Endothelial cell of umbilical vein (primary cell): ENCODE measurements at regions not wholly inside any gene's neighbourhood (a gene's known extent, or its start where the extent isn't known, plus 50 kb on each side); places are given as distances from the start of the nearest gene placed in this dataset.

Experiments
- BruUV-seq: library from RNA; stranded (reverse); fragments of 400-500 nt; replicated peaks from 2 replicates; lab custom pipeline; 2021; lab: Mats Ljungman, UMichigan
- CTCF ChIA-PET: fragments of 300-600, 350-600 bp; sonication (Branson Sonifier 250); formaldehyde crosslinking; loops from one replicate; lab custom pipeline; 2021; ENCODE audit warnings: antibody characterized with exemption, inconsistent platforms; lab: Charles Lee
- POLR2A ChIA-PET: fragments of 300-600, 350-600 bp; sonication (Branson Sonifier 250); formaldehyde crosslinking; loops from one replicate; lab custom pipeline; 2021; ENCODE audit warnings: antibody characterized with exemption, inconsistent platforms; lab: Charles Lee
- DNase-seq: peaks from one replicate; pipeline ENCODE4 v3.0.0-alpha.2; 2011; ENCODE audit warnings: low read depth, low spot score
- FAIRE-seq: peaks from 2 replicates; lab custom pipeline; 2011; peaks lifted over from hg19 to GRCh38; lab: Jason Lieb, UNC
- H2AFZ ChIP-seq: 2 replicates; pipeline ENCODE4 v1.6.0; 2012; ENCODE audit warnings: low read depth, low read length, control low read depth, inconsistent platforms
- H3K27ac ChIP-seq: 2 replicates; pipeline ENCODE4 v1.5.1; 2011; ENCODE audit warnings: low read depth, mild to moderate bottlenecking, control low read depth, low read length, moderate library complexity; ENCODE audit not compliant: insufficient read depth
- H3K27me3 ChIP-seq, 2 experiments: 2 replicates each; pipeline versions ENCODE4 v1.6.0 to v1.6.1; 2011; ENCODE audit warnings: low read length in 2 of 2, mixed read lengths in 1 of 2; ENCODE audit not compliant: control insufficient read depth in 2 of 2, insufficient read depth in 2 of 2
- H3K36me3 ChIP-seq, 2 experiments: 2 replicates in 1 of 2; 3 replicates in 1 of 2; pipeline ENCODE4 v1.5.1; 2011; ENCODE audit warnings: low read length in 2 of 2, mild to moderate bottlenecking in 1 of 2, moderate library complexity in 1 of 2; ENCODE audit not compliant: control insufficient read depth in 2 of 2, insufficient read depth in 2 of 2; ENCODE audit errors: extremely low read depth in 1 of 2
- H3K4me1 ChIP-seq: 3 replicates; pipeline ENCODE4 v1.5.1; 2011; ENCODE audit warnings: mild to moderate bottlenecking, low read length; ENCODE audit not compliant: control insufficient read depth, insufficient read depth; ENCODE audit errors: extremely low read depth
- H3K4me2 ChIP-seq: 2 replicates; pipeline ENCODE4 v1.6.1; 2011; ENCODE audit warnings: low read length, control low read depth, mixed read lengths; ENCODE audit not compliant: insufficient read depth
- H3K4me3 ChIP-seq, 3 experiments: fragments of 200-600 bp in 1 of 3; sonication (generic), shearing (Covaris generic) in 1 of 3; replicated peaks in 1 of 3; 2 replicates each; pipeline ENCODE4 v1.5.1; 2011 to 2016; ENCODE audit warnings: control low read depth in 3 of 3, low read length in 3 of 3, mild to moderate bottlenecking in 2 of 3, inconsistent platforms in 1 of 3, low read depth in 1 of 3, moderate library complexity in 1 of 3; ENCODE audit not compliant: insufficient read depth in 1 of 3
- H3K79me2 ChIP-seq: 2 replicates; pipeline ENCODE4 v1.6.0; 2012; ENCODE audit warnings: low read length, inconsistent platforms; ENCODE audit not compliant: control insufficient read depth, insufficient read depth
- H3K9ac ChIP-seq: replicated peaks from 2 replicates; pipeline ENCODE3; 2011; ENCODE audit warnings: low read length, control low read depth; ENCODE audit not compliant: insufficient read depth; ENCODE audit errors: extremely low read depth
- H3K9me1 ChIP-seq: replicated peaks from 3 replicates; pipeline ENCODE4 v1.6.0; 2011; ENCODE audit warnings: mild to moderate bottlenecking, low read length; ENCODE audit not compliant: control insufficient read depth, insufficient read depth; ENCODE audit errors: extremely low read depth
- H3K9me3 ChIP-seq: replicated peaks from 2 replicates; pipeline ENCODE4 v1.5.1; 2012; ENCODE audit warnings: low read length, inconsistent platforms; ENCODE audit not compliant: control insufficient read depth, insufficient read depth
- H4K20me1 ChIP-seq: replicated peaks from 2 replicates; pipeline ENCODE3; 2011; ENCODE audit warnings: mild to moderate bottlenecking, low read length; ENCODE audit not compliant: control insufficient read depth, insufficient read depth; ENCODE audit errors: extremely low read depth
- CTCF ChIP-seq, 2 donors: IDR thresholded peaks; 1 replicate in 1 of 2; 2 replicates in 1 of 2; pipeline ENCODE4 v1.5.1; 2011; ENCODE audit warnings: low read length in 2 of 2, mild to moderate bottlenecking in 2 of 2, moderate library complexity in 2 of 2, control low read depth in 1 of 2, inconsistent platforms in 1 of 2, low read depth in 1 of 2; ENCODE audit not compliant: insufficient read depth in 1 of 2; ENCODE audit errors: extremely low read depth in 1 of 2
- EZH2 ChIP-seq: IDR thresholded peaks from 2 replicates; pipeline ENCODE4 v1.6.1; 2012; ENCODE audit warnings: borderline replicate concordance, low read depth, mild to moderate bottlenecking, moderate library complexity, low read length, inconsistent platforms; ENCODE audit not compliant: severe bottlenecking
- FOS ChIP-seq: IDR thresholded peaks from 2 replicates; pipeline ENCODE4 v1.6.1; 2011; ENCODE audit warnings: mild to moderate bottlenecking, low read length, moderate library complexity, borderline replicate concordance; ENCODE audit not compliant: insufficient read depth
- GATA2 ChIP-seq: IDR thresholded peaks from 2 replicates; pipeline ENCODE4 v1.7.0; 2011; ENCODE audit warnings: low read depth, mild to moderate bottlenecking, moderate library complexity, mixed read lengths, low read length; ENCODE audit not compliant: insufficient read length, insufficient read depth
- JUN ChIP-seq: IDR thresholded peaks from 2 replicates; pipeline ENCODE4 v1.6.1; 2011; ENCODE audit warnings: borderline replicate concordance, low read depth; ENCODE audit not compliant: insufficient read length, insufficient read depth
- MAX ChIP-seq: IDR thresholded peaks from 2 replicates; pipeline ENCODE4 v1.6.1; 2011; ENCODE audit not compliant: insufficient read depth, insufficient read length
- MYC ChIP-seq: IDR thresholded peaks from one replicate; pipeline ENCODE4 v1.6.1; 2011; ENCODE audit warnings: mild to moderate bottlenecking, low read depth, low read length
- POLR2A ChIP-seq: IDR thresholded peaks from 2 replicates; pipeline ENCODE4 v1.6.1; 2012; ENCODE audit warnings: low read depth, mild to moderate bottlenecking, control low read depth, low read length
- POLR2AphosphoS5 ChIP-seq: IDR thresholded peaks from 2 replicates; pipeline ENCODE4 v1.6.1; 2012; ENCODE audit warnings: low read depth, mild to moderate bottlenecking, control low read depth, low read length, moderate library complexity; ENCODE audit not compliant: insufficient read depth
- dilution Hi-C: fragments of 300-500 bp; cut with MboI; formaldehyde crosslinking; loops from one replicate; pipeline ENCODE4 v1.15.0; 2019; ENCODE audit warnings: low sequenced_read_pairs; ENCODE audit not compliant: extremely low pct_ligation_motif_present
- intact Hi-C: fragments of 100-400 bp; cut with micrococcal nuclease; formaldehyde crosslinking; loops from one replicate; pipeline ENCODE4 v1.10.0; 2022

- H3K27me3 ChIP-seq, result peaks cover 7 to 21% of the 10 kb centered on the region in 2 experiments
- dilution Hi-C loops (no loop called here), intact Hi-C loops (no loop called here)
- H4K20me1 ChIP-seq, result no peaks in the 10 kb centered on the region
- no peaks in the 10 kb centered on the region for H3K9me3 ChIP-seq
- H3K27ac ChIP-seq, result no peak overlapping the region
- no peaks in the 10 kb centered on the region for H3K36me3 ChIP-seq
- ChIA-PET CTCF (interaction anchor here (1.2 kb wide), 1 partner anchor 531 kb away, joined by 9 read pairs; no protein-coding TSS in a partner anchor), POLR2A (no interaction called here)
- H2AFZ ChIP-seq, result no peak overlapping the region
- no peaks in the 10 kb centered on the region for H3K9me1 ChIP-seq
- H3K4me2 ChIP-seq, result no peak overlapping the region
- H3K9ac ChIP-seq, result no peak overlapping the region
- FAIRE-seq (no peak), DNase-seq (peak; percentile 5)
- no peaks in the 10 kb centered on the region for H3K4me1 ChIP-seq
- TF ChIP-seq POLR2AphosphoS5, result no peak
- TF ChIP-seq MYC, result no peak
- no peak for TF ChIP-seq MAX
- no peak for TF ChIP-seq EZH2
- TF ChIP-seq POLR2A, result no peak
- TF ChIP-seq GATA2, result no peak
- H3K4me3 ChIP-seq, result no peak overlapping the region
- no peaks in the 10 kb centered on the region for H3K79me2 ChIP-seq
- no TSS peak for BruUV-seq
These were observed 415.2 kb upstream of the TRPC7 start for GRCh38 chr5:136780518-136780917.

GRCh38 chr5:136776022-136776927, 410.9 kb upstream of the TRPC7 start:
- TF ChIP-seq MAX, result no peak
- no peak for TF ChIP-seq POLR2A
- TF ChIP-seq MYC, result no peak
- TF ChIP-seq FOS, result no peak
- no peak for TF ChIP-seq POLR2AphosphoS5
- no peak for TF ChIP-seq JUN
- no peak for TF ChIP-seq GATA2
- no peak for TF ChIP-seq CTCF (IDR thresholded peaks at IDR 0.05; ENCODE audit: extremely low read depth in 1 of 2, insufficient read depth in 1 of 2, low read depth in 1 of 2, low read length in 2 of 2)
- no peak for TF ChIP-seq EZH2
- no peak overlapping the region for H2AFZ ChIP-seq
- no peak overlapping the region for H3K9ac ChIP-seq
- peaks cover 14 to 21% of the 10 kb centered on the region in 2 experiments for H3K27me3 ChIP-seq
- BruUV-seq, result no TSS peak
- H3K9me1 ChIP-seq, result no peaks in the 10 kb centered on the region
- no peak overlapping the region for H3K4me3 ChIP-seq
- H3K9me3 ChIP-seq, result no peaks in the 10 kb centered on the region
- DNase-seq (no peak), FAIRE-seq (peak; percentile 46)
- no peak overlapping the region for H3K4me2 ChIP-seq
- dilution Hi-C loops (no loop called here), intact Hi-C loops (no loop called here)
- POLR2A ChIA-PET, result no interaction called here
- CTCF ChIA-PET, result interaction anchor here (1.0 to 1.9 kb wide), 2 partner anchors 90 to 526 kb away, joined by 3 to 5 read pairs; no protein-coding TSS in a partner anchor
- H4K20me1 ChIP-seq, result no peaks in the 10 kb centered on the region
- H3K4me1 ChIP-seq, result no peaks in the 10 kb centered on the region
- H3K79me2 ChIP-seq, result no peaks in the 10 kb centered on the region
- no peaks in the 10 kb centered on the region for H3K36me3 ChIP-seq
- no peak overlapping the region for H3K27ac ChIP-seq
